Left ventricle myocardium superior (tissue), 1 donor: ENCODE measurements at regions not wholly inside any gene's neighbourhood (a gene's known extent, or its start where the extent isn't known, plus 50 kb on each side); places are given as distances from the start of the nearest gene placed in this dataset.
A peak's percentile ranks its signal among the peaks of the same experiment; 100 is the strongest.
"Not testable (repeated sequence)": the region's sequence is repeated elsewhere in the genome, so short reads cannot be mapped to it uniquely, and the experiment has no call there.

Source experiments
- ATAC-seq: fragments of 200-7000 bp; cut with Tn5 transposase; one replicate; pipeline ENCODE4 v1.9.1; 2020; ENCODE audit warnings: mild to moderate bottlenecking, moderate library complexity
- DNase-seq: peaks from one replicate; pipeline ENCODE4 v3.0.0-alpha.2; 2020
- intact Hi-C: fragments of 100-400 bp; cut with micrococcal nuclease; formaldehyde crosslinking; loops from one replicate; pipeline ENCODE4 v1.11.0; 2022
- donor health status: DM: no; HTN: yes; CAD: no; lungs with severe emphysema.

DNA sequence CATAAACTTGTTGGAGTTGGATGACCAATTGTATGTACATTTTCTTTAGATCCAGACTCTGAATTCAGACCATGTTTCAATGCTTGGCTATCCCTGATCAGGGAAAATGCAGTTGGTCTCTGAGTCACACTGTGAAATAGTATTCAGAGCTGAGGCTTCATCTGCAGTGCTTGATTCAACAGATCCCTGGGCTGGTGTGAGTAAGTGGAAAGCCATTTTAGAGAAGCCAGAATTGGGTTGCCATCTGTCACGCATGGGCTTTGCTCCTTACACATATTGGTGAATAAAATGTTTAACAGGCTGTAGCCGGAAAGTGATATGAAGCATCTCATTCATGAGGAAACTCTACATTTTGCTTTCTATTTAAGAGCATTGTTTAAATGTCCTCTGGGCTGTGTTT is 50.0 kb upstream of the ACYP2 start:
- ATAC-seq (no peak), DNase-seq (no peak)
- intact Hi-C loops, result no loop called here

DNA sequence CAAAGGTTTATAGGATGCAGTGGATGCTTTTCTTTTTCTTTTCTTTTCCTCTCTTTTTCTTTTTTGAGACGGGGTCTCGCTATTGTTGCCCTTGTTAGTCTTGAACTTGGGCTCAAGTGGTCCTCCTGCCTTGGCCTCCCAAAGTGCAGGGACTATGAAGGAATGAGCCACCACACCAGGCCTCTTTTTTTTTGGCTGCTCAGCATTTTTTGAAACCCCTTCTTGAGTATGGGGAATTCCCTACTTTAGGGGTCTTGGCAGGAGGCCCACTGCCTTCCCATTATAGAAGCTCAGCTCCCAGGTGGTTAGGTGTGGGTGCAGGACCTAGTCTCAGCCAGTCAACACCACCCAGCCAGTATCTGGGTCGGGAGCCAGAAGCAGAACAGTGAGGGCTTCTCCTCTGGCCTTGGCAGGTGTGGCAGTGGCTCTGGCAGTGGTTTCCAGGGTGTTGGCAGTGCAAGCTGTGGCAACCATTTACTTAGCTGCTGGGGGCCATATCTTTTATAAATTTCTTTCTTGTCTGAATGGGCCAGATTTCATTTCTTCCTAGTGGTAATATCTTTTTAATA is 51.4 kb upstream of the ACYP2 start:
- intact Hi-C loops, result no loop called here
- ATAC-seq (peak; percentile 95), DNase-seq (peak; percentile 62)

DNA sequence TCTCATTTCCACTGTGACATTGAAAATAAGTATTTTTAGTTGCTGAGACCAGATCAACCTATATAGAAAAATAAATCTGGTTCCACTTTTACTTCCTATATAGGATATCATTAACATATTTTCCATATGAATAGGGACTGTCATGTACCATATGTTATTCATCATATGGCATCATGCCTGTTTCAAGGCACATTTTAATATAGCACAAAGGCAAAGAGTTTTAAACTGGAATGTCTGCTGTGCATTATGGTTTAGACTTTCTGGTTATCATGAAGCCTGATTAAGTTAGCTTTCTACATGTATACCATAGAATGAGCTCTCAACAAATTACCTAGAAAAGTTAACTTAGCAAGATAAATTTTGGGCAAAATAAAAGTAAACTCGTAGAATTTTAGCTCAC is 53.0 kb upstream of the ACYP2 start:
- ATAC-seq (no peak), DNase-seq (no peak)
- intact Hi-C loops, result no loop called here

DNA sequence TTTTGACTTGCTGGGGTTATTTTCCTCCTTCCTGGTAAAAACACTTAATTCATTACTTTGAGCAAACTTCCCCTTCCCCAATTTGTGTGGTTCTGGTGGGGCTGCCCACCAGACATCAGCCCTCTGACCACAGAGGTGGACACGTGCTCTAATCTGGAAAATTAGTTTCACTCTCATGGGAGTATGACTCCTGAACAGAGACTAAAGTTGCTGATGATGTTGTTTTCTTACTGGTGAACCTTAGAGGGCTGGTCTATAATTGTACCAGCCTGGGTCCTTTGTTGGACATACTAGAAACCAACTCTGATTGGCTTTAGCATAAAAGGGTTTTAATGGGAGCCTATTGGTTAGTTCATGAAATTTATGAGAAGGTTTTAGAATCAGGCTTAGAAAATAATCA is 54.1 kb upstream of the ACYP2 start:
- DNase-seq (no peak), ATAC-seq (no peak)
- intact Hi-C loops, result no loop called here

DNA sequence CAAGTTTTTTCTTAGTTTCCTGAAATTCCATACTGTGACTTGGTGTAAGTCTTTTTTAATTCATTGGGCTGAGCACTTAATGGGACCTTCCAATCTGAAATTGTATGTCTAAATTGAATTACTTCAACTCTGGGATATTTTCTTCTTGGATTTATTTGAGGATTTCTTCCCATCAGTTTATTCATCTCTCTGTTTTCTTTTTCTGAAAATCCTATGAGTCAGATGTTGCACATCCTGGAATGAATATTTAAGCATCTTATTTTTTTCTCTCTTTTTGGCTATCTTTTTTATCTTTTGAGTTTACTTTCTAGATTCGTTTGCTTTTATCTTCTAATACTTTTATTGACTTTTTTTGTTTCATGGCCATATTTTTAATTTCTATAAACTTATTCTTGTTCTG is 55.4 kb upstream of the ACYP2 start:
- DNase-seq, result no peak
- ATAC-seq, result no peak
- intact Hi-C loops, result no loop called here

DNA sequence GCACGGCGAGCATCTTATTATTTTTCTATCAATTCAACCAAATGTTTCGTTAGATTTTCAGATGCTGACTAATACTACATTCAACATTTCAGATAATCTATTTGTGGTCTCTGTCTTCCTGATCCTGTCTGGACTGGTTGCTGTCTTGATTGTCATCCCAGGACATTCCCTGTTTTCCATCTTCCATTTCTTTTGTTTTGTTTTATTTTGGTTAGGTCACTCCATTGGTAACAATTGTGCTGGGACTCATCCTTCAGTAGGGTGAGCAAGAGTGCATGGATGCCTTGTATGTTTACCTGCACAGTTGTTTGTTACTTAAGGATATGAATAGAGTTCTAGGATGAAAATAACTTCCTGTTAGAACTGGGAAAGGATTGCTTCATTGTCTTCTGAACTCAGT is 55.9 kb upstream of the ACYP2 start:
- ATAC-seq, result no peak
- no peak for DNase-seq
- intact Hi-C loops, result no loop called here

DNA sequence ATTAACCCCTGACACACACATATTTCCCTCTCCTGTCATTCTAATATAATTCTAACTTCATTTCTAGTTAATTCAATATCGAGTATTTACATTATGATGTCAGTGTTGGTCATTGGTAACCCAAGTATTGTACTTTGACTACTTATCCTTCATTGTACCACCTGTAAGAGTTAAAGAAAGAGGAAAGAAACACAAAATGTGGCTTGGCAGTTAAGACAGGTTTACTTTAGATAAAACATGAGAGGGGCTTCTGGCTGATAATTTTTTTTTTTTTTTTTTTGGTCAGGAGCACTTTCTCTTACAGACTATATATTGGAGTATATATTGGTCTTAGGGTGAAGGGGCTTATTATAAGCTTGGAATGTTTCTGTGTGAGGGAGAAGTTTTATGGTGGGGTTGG is 57.0 kb upstream of the ACYP2 start:
- intact Hi-C loops, result no loop called here
- ATAC-seq, result no peak
- DNase-seq, result no peak

DNA sequence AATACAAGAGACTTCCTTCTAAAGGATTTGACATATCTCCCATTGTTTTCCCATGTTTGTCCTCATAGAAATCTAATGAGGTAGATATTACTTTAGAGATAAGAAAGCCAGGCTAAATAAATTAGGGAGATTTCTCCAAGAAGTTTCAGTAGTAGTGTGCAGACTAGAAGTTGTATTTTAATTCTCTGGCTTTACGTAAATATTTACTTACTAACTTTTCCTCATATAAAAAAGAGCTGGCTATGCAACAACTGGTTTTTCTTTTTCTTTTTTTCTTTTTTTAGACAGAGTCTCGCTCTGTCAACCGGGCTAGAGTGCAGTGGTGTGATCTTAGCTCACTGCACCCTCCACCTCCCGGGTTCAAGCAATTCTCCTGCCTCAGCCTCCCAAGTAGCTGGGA is 60.6 kb upstream of the ACYP2 start:
- no peak for ATAC-seq
- no peak for DNase-seq
- intact Hi-C loops, result no loop called here

DNA sequence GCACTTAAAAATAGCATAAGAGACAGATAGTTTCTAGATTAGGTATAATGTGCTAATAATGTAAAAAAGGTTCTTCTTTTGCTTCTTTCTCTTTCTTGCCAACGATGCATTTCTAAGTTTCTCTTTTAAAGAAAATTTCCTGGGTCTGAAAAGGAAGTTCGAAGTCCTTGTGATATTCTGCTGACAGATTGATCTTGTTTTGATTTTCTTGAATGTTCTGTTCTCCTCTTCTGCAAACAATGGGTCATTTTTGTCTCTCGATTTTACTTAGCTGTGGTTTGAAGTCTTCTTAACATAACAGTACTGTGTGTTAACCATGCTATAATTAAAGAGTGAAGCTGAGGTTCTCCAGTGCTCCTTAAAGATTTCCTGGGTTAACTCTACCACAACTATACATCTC is 61.1 kb upstream of the ACYP2 start:
- DNase-seq (no peak), ATAC-seq (no peak)
- intact Hi-C loops, result no loop called here

DNA sequence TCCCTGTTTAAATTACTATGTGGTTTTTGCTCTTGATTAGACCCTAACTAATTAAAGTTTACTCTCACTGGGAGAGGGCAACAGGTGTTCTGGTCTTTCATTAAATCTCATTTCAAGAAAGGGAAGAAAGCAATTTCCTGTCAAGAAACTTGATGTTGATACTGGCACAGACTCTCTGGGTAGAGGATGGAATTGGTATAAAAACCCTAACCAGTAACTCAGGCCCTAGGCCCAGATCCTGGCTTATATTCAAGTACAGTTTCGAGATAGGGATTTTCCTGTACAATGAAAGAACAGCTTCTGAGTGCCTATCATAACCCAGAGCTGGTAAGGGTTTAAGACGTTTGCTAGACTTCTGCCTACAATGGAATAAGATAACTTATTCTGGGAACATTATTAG is 61.6 kb upstream of the ACYP2 start:
- ATAC-seq, result no peak
- no peak for DNase-seq
- intact Hi-C loops, result no loop called here

DNA sequence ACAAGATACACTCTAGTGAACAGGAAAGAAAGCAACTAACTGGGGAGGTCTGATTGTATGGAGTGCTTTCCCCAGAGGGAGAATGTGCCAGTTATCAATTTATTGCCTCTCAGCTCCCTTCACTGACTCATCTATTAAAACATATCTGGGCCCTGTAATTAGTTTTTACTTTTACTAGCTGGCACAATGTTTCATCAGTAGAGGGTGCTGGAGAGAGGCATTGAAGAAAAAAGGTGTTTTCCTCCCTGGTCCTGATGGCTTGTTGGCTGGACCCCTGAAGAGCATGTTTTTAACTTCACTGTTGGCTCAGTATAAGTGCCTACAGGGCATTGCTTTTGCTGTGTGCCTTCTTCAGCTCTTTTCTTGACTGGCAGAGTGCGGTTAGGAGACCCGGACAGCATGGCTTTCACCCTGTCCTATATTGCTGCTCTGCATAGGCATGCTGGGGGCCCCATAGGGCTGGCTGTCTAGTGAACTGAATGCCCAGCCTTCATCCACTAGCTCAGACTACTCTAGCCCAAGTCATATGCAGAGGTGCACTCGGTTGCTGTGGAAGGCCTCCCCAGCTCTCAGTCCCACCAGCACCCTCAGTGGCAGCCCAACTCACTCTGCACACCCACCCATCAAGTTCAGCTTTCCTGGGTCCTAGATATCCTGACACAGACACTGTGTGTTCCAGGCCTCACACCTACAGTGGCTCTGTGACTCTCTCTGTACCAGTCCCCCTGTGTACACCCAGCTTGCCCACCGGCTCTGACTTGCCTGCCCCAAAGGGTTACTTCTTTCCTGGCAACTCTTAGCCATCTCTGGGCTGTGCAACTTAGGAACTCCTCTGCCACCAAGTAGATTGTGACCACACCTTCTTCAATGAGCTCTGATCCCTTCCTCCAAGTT is 62.3 kb upstream of the ACYP2 start:
- intact Hi-C loops, result no loop called here
- ATAC-seq (no peak), DNase-seq (no peak)

DNA sequence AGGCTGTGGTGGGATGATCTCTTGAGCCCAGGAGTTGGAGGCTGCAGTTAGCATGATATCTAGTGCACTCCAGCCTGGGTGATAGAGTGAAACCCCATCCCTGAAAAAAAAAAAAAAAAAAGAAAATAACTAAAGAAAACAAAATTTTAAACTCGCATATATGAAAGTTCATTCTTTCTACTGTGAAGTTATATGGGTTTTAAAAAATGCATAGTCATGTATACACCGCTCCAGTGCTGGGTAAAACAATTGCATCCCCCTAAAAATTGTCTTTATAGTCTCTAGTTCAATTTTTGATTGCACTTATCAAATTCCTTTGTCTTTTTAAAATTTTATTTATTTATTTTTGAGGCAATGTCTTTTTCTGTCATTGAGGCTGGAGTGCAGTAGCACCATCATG is 65.0 kb upstream of the ACYP2 start:
- intact Hi-C loops, result no loop called here
- ATAC-seq, result no peak
- no peak for DNase-seq

DNA sequence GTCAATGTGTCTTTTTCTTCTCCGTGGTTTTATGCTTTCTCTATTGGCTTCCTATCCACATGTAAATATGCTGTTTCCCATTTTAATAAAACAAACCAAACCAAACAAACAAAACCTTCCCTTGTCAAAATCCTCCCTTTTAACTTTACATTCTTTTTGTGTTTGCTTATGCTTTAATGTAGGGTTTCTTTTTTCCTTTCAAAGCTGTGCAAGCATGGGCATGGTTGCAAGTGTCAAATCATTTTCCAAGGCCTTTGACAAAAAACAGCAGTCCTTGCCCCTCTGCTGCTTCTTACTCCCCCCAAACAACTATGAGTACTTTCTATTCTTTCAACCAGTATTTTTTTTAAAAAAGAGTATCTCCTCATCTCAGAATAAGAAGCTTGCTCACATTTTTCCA is 66.0 kb upstream of the ACYP2 start:
- DNase-seq (no peak), ATAC-seq (no peak)
- intact Hi-C loops, result no loop called here

DNA sequence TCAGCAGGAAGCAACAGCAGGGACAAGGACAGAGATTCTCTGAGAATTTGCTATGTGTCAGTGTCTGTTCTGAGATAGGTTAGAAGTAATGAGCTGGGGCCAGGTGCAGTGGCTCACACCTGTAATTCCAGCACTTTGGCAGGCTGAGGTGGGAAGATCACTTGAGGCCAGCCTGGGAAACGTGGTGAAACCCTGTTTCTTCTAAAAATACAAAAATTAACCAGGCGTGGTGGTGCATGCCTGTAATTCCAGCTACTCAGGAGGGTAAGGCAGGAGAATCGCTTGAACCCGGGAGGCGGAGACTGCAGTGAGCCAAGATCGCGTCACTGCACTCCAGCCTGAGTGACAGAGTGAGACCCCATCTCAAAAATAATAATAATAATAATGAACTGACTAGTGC is 66.5 kb upstream of the ACYP2 start:
- DNase-seq, ATAC-seq, intact Hi-C loops: not testable (repeated sequence)

DNA sequence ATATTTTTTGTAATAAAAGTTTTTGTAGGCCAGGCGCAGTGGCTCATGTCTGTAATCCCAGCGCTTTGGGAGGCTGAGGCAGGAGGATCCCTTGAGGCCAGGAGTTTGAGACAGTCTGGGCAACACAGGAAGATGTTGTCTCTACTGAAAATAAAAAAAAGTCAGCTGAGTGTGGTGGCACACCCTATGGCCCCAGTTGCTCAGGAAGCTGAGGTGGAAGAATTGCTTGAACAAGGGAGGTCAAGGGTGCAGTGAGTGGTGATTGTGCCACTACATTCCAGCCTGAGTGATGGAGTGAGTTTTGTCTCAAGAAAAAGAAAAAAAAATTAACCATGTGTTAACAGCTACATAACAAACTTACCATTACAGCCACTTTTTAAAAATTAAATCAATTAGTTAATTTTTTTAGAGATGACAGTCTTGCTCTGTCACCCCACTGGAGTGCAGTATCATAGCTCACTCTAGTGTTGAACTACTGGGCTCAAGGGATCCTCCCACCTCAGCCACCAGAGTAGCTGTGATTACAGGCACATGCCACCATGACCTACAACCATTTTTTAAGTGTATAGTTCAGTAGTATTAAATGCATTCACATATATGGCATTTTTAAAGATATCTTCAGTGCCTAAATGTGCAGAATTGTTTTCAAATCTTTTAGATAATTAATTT is 67.2 kb upstream of the ACYP2 start:
- ATAC-seq (peak; percentile 41), DNase-seq (no peak)
- intact Hi-C loops, result no loop called here

DNA sequence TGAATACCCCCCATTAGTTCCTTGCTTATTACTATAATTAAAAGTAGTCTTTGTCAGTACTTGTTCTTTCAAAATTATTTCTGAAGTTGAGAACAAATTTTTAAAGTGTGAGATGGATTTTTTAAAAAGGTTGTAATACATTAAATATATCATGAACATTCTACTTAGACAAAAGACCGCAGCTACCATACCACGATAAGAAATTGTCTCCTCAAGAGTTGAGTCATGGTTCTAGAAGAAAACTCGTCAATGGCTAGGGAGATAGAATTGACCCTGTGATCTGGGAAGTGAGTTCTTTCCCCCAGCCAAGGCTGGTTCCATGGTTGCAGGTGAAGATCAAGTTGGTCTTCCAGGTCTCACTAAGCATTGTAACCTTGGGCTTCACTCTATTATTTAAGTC is 67.8 kb upstream of the ACYP2 start:
- ATAC-seq (no peak), DNase-seq (no peak)
- intact Hi-C loops, result no loop called here

DNA sequence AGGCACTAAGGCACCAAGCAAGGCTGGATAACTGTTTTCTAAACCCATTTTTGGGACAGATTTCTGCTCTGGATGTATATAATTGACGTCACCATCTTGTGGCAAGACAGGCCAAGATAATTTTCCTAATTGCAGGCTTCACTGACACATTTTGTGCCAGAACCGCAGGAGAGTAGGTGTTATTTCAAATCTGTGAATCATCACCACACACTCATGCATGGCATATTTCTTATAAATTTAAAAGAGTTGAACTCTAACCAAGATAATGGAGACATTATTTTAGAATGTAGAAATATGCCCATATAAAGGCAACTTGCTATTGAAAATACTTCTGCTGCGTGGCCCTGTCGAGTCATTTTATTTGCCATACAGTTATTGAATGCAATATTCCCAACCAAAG is 68.3 kb upstream of the ACYP2 start:
- ATAC-seq (no peak), DNase-seq (no peak)
- intact Hi-C loops, result no loop called here

DNA sequence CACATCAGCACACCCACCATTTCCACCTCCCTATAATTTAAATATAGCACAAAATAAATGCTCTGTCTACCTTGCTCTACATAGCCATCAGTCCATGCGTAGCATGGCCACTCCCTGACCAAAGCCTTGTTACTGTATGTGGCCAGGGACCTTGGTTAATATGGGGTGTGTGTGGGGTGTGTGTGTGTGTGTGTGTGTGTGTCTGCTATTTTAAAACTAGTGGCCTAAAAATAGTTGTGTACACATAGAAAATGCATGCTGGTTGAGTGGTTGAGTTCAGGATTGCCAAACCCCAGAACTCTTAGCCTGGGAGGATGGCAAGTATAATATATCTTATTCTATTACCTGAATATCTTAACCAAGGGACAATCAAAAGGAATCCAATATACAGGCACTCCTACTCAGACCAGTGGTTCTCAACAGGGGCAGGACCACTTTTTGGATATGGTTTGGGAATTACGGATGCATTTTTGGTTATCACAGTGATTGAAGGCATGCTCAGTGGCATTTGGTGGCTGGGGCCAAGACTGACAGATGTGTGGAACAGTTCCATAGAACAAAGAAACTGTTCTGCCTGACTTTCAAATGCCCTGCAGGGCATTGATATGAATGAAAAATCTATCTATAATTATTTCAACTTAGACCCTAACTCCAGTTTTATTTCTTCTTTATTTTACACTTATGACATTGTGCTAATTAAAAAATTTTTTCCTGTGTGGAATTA is 72.3 kb upstream of the PSME4 start:
- DNase-seq (peak; percentile 36), ATAC-seq (peak; percentile 85)
- intact Hi-C loops, result no loop called here

DNA sequence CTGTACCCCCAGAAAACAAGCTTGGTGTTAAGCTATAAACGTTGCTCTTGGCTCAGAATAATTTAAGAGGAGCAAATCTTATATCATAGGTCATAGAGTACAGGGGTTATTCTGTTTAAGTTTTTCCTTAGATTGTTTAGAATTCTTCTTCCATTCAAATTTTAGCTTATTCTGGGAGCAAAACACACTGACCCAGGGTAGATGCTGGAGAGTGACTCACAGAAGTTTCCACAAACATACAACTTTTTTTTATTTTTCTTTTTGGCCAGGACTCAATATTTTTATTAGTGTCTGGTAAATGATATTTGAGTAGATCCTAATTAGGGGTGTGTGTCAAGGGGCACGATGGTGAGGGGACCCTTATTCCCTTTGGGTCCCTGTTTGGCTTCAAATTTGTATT is 71.5 kb upstream of the PSME4 start:
- intact Hi-C loops, result no loop called here
- ATAC-seq, result no peak
- no peak for DNase-seq

DNA sequence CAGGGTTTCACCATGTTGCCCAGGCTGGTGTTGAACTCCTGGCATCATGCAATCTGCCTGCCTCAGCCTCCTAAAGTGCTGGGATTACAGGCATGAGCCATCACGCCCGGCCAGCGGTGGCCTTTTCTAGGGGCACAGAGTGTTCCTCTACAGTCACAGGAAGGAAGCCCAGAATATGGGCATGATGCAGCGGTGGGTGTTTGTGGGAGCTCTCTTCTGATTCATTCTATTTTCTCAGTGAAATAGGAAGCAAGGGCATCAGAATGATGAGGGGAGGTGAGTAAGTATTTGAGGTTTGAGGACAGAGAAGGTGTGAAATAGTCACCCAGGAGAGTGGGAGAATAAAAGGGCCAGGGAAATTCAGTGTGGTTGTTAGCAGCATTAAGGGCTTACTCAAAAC is 70.3 kb upstream of the PSME4 start:
- no peak for DNase-seq
- intact Hi-C loops, result no loop called here
- ATAC-seq, result no peak
